ENCODE measurements at regions not wholly inside any gene's neighbourhood (a gene's known extent, or its start where the extent isn't known, plus 50 kb on each side); places are given as distances from the start of the nearest gene placed in this dataset.
A peak's percentile ranks its signal among the peaks of the same experiment; 100 is the strongest.

DNA sequence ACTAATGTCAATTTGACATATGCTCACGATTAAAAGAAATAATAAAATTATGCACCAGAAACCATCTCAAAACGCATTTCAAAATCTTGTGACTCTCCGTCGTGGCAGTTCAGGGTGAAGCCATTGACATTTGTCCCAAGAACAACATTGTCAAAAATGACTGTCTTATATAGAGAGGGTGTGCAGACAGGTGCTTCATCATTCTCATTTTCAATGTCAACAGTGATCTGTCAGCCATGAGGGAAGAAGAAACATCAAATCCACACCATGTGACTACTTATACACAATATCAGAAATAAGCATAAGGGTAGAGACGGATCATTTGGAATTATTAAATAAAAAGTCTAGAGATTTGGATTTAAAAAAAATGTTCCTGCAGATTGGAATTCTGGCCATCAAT, 65.1 kb upstream of the C3orf49 start:
- H3K4me3 ChIP-seq (ENCODE audit: control insufficient read depth, low read depth, low read length): no peak overlapping the region
- no peak for DNase-seq (ENCODE audit: low read depth)
- TF ChIP-seq, protein P1, sequence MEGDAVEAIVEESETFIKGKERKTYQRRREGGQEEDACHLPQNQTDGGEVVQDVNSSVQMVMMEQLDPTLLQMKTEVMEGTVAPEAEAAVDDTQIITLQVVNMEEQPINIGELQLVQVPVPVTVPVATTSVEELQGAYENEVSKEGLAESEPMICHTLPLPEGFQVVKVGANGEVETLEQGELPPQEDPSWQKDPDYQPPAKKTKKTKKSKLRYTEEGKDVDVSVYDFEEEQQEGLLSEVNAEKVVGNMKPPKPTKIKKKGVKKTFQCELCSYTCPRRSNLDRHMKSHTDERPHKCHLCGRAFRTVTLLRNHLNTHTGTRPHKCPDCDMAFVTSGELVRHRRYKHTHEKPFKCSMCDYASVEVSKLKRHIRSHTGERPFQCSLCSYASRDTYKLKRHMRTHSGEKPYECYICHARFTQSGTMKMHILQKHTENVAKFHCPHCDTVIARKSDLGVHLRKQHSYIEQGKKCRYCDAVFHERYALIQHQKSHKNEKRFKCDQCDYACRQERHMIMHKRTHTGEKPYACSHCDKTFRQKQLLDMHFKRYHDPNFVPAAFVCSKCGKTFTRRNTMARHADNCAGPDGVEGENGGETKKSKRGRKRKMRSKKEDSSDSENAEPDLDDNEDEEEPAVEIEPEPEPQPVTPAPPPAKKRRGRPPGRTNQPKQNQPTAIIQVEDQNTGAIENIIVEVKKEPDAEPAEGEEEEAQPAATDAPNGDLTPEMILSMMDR (IDR thresholded peaks at IDR 0.05; ENCODE audit: control insufficient read depth, insufficient read depth, low read depth, low read length, missing control alignments): no peak

DNA sequence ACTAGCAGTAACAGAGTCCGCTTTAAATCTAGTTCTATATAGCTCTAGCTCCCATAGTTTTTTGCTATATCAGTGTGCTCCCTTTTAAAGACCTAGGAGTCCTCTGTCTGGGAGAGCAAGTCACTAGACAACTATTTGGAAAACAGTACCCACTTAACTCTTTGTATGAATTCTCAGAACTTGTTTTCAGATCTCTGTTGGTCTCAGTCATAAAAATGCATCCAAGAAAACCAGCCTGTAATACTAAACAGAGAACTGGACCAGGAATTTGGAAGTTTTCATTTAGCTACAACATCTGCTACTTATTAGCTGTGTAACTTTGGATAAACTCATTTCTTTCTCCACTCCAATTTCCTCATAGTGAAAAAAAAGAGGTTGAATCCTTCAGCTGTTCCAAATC, 56.9 kb upstream of the C3orf49 start:
- H3K4me3 ChIP-seq (ENCODE audit: control insufficient read depth, low read depth, low read length): no peak overlapping the region
- DNase-seq (ENCODE audit: low read depth): peak; percentile 55
- TF ChIP-seq, protein P1 (IDR thresholded peaks at IDR 0.05; ENCODE audit: control insufficient read depth, insufficient read depth, low read depth, low read length, missing control alignments): no peak

DNA sequence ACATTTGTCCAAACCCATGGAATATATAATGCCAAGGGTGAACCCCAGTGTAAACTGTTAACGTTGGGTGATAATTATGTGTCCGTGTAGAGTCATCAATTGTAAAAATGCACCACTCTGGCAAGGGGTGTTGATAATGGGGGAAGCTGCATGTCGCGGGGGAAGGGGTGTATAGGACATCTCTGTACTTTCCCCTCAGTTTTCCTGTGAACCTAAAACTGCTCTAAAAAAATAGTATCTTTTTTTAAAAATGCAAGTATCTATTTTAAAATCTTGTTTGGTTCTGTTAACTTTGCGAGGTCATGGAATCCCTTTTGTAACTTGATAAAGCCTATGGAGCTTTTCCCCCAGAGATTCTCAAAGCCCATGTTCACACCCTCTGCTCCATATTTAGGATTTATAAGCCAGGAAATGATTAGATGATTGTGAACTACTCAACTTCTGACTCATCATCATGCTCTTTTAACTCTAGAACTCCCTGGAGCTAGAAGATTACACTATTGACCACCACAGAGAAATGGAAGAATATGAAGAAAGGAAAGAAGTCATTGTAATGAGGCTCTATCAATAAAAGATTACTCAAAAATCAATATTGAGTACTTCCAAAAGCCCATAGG, 56.1 kb upstream of the C3orf49 start:
- no peak for DNase-seq (ENCODE audit: low read depth)
- H3K4me3 ChIP-seq (ENCODE audit: control insufficient read depth, low read depth, low read length): peak overlapping the region; percentile 7
- TF ChIP-seq, protein P1 (IDR thresholded peaks at IDR 0.05; ENCODE audit: control insufficient read depth, insufficient read depth, low read depth, low read length, missing control alignments): no peak

DNA sequence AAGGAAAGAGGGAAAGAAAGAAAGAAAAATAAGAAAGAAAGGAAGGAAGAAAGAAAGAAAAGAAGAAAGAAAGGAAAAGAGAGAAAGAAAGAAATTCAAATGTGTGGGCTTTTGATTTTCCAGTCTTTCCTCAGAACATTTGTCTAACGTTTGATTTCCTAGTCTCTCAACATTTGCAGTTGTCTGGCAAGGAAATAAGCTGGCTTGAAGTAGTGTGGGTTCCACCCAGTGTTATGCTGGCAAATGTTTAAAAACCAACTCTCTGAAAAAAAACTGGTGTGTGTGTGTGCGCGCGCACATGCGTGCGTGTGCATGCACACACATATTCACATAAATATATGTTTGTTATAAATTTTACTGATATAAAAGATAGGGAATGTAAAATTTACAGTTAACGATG, 54.6 kb upstream of the C3orf49 start:
- no peak for DNase-seq (ENCODE audit: low read depth)
- no peak overlapping the region for H3K4me3 ChIP-seq (ENCODE audit: control insufficient read depth, low read depth, low read length)
- TF ChIP-seq, protein P1 (IDR thresholded peaks at IDR 0.05; ENCODE audit: control insufficient read depth, insufficient read depth, low read depth, low read length, missing control alignments): no peak

DNA sequence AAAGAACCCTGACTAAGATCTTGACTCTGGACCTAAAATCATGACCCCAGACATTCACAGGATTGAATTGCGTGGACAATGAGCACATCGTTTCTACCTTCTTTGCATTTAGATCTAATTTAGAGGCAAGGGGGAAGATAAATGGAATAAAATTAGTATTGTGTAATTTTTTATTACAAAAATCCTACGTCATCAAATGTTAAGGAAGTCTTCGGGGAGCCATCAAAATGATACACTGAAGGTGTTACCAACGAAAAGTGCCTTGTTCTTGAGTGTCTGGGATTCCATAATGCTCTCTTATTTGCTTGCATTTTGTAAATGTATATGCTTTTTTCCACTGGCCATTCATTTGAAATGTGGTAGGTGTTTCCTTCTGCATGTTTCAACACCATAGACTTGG, 52.8 kb upstream of the C3orf49 start:
- DNase-seq (ENCODE audit: low read depth): no peak
- TF ChIP-seq, protein P1 (IDR thresholded peaks at IDR 0.05; ENCODE audit: control insufficient read depth, insufficient read depth, low read depth, low read length, missing control alignments): no peak
- no peak overlapping the region for H3K4me3 ChIP-seq (ENCODE audit: control insufficient read depth, low read depth, low read length)

DNA sequence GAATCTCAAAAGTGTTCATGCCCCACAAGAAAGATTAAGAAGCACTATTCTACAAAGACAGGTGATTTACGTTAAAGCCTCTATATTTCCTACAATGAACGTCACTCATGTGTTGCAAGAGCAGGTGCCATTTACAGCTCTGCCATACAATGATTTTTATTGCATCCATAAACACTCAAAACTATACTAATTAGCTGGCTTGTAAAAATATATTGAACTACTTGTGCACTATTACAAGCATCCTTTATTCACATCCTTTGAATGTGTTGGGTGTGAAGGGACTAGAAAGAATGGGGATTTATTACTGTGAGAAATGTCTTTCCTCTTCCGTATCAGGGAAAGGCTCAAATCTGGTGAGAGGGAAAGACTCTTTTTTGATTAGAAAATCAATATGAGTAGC, 50.7 kb upstream of the C3orf49 start:
- no peak overlapping the region for H3K4me3 ChIP-seq (ENCODE audit: control insufficient read depth, low read depth, low read length)
- TF ChIP-seq, protein P1 (IDR thresholded peaks at IDR 0.05; ENCODE audit: control insufficient read depth, insufficient read depth, low read depth, low read length, missing control alignments): no peak
- DNase-seq (ENCODE audit: low read depth): no peak

DNA sequence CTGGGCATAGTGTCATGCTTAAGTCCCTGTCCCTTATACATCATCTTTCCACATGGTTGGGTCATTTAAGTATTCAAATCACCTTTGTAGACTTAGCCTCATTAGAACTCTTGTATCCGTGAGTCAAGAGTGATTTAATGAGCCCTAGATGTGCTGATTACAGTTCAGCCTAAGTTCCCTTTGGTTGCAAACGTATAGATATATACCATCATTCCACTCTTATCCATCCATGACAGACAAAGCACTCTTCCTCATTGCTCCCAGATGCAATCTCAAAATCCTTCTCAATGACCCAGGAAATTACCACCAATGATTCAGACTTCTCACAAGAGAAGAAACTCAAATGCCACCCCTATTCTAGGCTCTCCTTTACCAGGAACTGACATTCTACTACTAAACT, 50.2 kb upstream of the C3orf49 start:
- TF ChIP-seq, protein P1 (IDR thresholded peaks at IDR 0.05; ENCODE audit: control insufficient read depth, insufficient read depth, low read depth, low read length, missing control alignments): no peak
- H3K4me3 ChIP-seq (ENCODE audit: control insufficient read depth, low read depth, low read length): no peak overlapping the region
- DNase-seq (ENCODE audit: low read depth): no peak

Measured in AG09309 (cell line).